RKO (cell line): ENCODE measurements at regions not wholly inside any gene's neighbourhood (a gene's known extent, or its start where the extent isn't known, plus 50 kb on each side); places are given as distances from the start of the nearest gene placed in this dataset.

Source experiments
- DNase-seq: peaks from one replicate; pipeline ENCODE4 v3.0.0-alpha.2; 2016; ENCODE audit warnings: low spot score

DNA sequence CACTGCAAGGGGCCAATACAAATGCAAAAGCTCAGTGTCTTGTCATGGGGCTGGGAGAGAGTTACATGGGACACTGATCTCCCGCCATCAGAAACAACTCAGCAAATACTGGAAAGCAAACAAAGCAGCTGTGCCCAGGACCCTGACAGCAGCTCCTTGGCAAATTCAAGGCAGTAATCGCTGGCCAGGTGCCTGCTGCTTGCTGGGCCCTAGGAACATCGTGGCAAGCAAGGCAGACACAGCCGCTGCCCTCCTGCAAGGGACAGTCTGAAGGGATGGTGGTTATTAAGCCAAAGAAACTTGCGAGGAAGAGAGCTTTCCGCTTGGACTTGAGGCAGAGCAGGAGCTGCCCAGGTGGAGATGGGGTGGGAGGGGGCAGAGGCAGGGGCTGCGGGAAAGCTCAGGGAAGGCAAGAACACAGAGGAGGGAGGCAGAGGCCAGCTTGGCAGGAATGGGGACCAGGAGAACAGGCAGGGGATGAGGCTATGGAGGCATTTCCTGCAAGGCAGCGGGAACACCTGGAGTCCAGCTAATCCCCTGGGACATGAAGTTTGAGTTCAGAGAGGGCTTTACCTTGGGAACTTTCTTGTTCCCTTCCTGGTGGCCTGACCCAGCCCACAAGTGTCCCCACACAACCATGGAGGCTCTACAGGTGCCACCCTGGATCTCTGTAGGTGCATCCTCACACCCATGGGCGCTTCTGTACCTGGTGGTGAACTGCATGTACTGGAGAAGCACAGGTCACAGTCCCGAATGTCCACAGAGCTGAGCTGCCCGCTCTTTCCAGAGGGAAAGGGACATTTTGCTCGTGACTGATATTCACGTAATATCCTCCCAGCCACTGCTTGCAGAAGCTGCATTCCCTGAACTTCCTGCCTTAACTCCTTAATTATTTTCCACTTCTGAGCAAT is 78.7 kb upstream of the ATP2B2 start:
- no peak for DNase-seq

DNA sequence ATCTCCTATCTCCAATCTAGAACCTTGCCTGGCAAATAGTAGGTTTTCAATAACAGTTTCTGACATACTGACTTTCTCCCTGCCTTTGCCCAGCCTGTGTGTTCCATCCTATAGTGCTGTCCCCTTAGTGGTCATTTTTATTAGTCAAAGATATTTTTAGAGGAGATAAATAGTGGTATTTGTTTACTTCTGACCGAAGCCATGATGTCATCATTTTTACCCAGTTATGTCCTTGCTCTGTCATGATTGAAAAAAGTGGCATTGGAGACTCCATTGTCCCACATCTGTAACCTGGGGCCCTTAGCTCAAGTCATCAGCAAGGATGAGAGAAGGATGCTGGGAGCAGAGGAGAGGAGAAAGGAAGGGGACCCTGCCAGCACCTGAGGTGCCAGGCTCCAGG is 80.6 kb upstream of the ATP2B2 start:
- DNase-seq = no peak

DNA sequence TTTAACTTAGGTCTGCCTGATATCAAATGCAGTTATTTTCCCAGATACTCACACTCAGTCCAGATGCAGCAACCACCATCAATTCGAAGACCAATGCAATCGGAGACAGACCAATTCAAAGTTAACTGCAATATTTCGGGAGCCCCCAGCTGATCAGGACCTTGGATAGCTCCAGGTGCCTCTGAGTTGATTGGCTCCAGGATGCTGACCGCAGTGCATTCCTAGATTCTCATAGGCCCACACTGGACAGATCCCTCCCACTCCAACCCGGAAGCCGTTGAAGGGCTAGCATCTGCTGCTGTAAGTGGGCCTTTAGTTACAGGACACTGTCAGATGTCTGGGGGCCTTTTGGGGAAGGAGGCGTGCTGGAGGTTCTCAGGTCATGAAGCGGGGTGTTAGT is 89.5 kb upstream of the ATP2B2 start:
- peak; percentile 86 for DNase-seq

DNA sequence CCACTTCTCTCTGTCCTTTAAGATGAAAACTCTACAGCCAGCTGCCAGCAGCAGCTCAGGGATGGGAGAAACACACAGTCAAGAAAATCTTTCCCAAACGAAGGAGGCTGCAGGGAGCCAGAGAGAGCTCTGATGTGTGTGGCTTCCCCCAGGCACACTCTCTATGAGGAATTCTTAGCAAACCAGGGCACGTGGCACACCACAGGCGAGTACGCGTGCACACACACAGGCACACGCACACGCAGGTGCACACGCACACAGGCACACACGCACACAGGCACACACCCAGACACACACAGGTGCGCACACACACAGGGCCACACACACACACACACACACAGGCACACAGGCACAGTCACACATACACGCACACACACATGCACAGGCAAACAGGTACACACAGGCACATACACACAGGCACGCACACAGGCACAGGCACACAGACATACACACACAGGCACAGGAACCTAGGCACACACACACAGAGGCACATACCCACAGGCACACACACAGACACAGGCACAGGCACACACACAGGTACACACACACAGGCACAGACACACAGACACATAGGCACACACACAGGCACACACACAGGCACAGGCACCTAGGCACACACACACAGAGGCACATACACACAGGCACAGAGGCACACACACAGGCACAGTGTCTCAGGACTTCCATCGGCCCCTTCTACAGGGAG is 91.5 kb upstream of the ATP2B2 start:
- DNase-seq = no peak

DNA sequence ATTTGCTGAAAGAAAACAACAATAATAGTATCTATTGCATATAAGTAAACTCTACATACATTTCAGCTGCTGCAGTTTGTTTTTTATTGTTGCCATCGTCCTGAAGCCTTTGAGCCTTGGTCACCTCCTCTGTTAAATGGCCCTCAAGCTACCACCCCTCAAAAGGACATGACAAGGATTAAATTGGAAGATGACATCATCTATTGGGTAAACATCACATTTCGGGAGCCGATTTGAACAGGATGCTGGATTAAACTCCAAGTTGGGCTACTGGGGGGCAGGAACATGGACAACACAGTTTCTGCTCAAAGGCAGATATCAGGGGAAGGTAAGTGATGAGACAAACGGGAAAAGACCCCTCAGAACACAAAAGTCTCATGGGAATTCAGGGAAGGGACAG is 92.3 kb upstream of the ATP2B2 start:
- DNase-seq = no peak

DNA sequence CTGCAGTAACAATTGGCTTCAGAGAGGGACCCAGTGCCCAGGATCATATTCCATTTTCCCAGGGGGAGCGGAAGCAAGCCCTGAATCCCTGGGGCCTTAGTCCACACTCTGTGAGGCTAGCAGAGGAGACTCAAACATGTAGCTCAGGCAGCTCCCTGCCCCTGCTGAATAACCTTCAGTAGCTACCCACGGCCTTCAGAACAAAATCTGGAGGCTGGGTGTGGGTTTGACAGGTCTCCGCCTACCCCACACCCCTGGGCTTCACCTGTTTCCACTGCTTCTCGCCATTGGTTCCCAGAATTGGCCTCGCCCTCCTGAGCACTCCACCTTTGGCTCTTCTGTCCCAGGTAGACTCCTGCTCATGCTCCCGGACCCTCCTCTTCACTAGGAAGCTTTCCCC is 93.6 kb upstream of the ATP2B2 start:
- no peak for DNase-seq

DNA sequence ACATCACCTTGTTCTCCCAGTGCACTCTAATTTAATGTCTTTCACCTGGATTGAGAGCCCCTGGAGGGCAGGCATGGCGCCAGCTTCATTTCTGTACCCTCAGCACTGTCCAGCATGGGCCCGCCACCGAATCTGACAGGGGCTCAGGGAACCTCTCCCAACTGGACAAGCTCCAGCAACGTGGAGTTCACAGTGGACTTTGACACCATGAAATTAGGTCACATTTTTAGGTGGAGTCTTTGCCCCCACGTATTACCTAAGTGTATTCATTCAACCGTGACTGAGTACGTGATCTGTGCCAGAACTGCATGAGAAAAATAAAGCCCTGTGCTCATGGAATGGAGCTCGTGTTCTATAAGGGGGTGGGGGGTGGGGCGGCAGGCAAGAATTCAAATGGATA is 94.1 kb upstream of the ATP2B2 start:
- DNase-seq = no peak

DNA sequence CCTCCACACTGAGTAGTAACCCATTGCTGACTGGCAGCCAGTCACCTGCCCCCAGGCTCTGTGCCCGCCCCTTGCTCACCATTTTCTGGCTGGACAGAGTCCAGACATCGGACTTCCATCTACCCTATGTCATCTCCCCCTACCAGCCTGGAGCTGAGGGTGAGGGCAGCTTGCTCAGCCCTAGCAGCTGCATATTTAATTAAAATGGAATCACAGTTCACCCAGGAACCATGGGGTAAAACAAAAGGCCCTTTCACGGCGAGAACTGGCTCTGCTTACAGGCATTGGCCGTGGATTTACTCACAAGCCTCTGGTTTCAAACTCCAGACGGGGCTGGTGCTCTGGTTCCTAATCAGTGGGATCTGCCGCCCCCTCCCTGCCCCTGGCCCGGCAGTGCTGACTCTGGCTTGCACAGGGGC is 94.9 kb upstream of the ATP2B2 start:
- no peak for DNase-seq

DNA sequence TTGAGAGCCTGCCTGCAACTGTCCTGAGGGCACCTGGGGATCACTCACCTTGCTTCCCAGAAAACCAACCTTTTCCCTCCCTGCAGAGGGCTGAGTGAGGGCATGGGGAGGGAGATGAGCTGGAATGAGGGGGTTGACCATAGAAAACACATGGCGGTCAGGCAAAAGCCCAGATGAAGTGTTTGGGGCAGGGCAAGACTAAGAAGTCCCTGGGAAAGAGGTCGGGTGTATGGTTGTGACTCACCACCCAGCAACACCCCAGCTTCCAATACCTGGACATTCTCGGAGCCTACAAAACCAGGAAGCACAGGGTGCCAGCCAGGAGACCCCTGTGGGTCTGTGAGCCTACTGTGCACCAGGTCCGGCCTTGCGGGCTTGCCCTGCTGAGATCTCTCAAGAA is 95.3 kb upstream of the ATP2B2 start:
- DNase-seq = no peak

DNA sequence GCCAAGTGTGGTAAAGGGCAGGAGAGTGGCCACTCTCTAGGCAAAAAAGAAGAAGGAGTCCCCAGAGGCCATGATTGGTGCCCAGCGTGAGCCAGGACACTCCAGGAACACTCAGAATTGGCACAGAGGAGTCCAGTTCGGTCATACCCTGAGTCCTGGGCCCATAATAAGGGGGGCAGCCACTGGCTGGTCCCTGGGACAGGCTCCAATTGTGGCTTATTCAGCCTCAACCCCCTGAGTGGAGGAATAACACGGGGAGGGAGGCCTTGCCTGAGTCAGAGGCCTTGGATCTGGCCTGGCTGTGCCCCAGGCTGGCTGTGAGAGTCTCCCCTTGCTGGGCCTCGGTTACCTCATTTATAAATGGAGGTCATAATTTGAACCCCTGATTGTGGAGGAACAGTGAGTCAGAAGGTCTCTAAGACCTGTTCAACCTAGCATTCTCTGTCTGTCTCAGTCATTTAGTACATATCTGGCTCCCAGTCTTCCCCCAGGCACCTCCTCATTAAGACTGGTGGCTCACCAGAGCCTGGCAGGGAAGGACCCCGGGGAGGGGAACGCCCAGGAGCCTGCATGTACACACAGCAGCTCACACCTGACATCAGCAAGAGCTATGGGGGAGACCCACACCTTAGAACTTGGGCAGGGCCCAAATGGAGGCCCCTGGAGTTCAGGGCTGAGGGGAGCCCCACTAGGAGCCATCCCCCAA is 95.9 kb upstream of the ATP2B2 start:
- no peak for DNase-seq

DNA sequence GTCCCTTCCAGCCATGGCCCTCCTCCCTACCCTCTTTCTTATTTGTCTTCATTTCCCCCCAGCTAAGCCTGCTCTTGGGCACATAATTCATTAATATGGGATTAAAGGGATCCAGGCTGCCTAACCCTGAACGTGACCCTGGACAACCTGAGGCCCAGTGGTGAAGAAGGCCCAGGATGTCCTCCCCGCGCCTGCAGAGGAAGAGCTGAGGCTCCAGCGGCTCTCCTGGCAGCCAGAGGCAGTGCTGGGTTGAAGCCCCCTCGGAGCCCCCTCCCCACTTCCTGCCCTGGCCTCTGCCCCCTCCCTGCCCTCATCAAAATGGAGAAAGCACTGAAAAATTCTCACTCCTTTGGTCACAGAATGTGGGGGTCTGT is 96.5 kb upstream of the ATP2B2 start:
- DNase-seq = no peak

DNA sequence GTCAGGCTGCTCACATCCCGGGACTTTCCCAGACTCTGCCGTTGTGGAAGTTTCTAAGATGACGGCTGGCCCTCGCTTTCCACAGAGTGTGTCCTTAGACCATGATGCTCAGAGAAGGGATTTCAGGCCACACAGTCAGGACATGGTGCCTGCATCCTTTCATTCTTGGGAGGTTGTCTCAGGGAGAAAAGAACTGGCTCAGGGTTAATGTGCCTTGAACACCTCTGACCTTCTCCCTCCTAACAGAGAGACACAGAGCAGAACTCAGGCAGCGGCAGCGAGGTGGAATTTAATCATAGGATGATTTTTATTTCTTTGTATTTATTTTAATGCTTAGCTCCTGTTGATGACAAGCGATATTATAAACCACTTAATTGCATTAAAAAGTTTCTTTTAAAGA is 96.9 kb upstream of the ATP2B2 start:
- DNase-seq = no peak

DNA sequence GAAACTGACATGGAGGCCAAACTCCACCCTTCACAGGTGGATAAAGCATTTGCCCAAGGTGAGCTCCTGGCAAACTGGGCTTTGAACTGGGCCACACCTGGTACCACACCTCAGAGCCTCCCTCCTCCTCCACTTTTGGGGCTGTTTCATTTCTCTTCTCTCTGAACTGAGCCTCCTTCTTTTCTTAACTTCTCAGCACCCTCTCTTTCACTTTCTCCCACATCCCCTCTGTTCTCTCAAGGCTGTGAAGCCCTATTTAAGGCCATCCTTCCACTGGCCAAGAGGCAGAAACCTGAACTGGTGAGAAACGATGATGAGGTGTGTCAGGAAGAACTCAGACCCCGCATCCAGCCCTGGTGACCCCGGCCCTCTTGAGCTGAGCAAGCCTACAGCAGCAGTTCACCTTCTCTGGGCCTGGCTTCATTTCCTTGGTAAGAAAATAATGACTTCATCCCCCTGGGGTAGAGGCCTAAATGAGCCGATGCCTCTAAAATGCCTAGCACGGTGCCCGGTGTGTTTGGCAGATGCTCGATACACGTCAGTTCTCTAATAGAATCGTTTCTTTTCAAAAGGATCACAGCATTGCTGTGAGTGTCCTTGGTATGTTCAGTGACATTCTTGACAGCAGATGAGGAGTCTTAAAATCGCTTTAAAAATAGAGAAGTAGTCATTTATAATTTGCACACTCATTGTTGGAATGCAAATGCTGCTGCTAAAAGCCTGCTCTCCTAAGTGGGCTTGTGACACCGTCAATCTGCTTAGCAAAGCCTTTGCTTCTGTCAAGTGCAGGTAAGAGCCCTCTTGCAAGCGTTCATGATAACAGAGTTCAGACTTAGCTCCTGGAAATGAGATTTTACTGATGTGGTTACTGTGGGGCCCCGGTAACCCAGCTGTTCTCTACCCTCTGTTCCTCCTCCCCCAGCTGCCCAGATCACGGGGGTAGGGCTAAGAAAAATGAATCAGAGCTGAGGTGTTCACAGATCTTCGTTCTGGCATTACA is 97.7 kb upstream of the ATP2B2 start:
- DNase-seq = no peak

DNA sequence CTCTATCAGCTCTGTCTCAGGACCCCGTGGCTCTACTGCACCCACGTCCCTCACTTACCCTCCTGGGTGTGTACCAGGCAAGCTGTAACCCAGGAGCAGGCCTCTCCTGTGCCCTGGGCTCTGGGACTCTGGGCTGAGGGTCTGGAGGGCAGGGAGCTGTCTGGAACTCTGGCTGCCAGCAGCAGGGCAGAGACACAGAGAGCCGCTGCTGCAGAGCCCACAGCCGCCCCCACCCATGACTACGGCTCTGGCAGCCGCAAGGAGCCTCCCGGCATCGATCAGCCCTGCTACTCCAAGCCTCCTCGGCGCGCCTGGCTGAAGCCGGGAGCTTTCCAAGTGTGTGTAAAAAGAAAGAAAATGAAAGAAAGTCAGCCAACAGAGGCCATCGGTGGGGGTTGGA is 103.7 kb upstream of the ATP2B2 start:
- no peak for DNase-seq

DNA sequence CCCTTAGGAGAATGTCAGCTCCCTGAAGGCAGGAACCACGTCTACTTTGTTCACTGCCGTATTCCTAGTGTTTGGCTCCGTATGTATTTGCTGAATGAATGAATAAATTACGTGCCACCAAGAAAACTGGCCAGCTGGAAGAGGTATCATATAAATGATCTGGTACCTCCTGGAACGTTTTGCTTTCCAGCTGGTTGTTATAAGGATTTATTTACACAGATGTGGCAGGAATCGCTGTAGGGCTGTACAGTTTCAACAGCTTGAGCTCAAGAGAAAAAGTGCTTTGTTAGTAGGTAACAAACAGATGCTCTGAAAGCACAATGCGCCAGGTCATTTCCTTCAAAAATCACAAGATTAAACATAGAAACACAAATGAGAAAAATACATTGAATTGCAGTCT is 108.8 kb upstream of the ATP2B2 start:
- DNase-seq = no peak

DNA sequence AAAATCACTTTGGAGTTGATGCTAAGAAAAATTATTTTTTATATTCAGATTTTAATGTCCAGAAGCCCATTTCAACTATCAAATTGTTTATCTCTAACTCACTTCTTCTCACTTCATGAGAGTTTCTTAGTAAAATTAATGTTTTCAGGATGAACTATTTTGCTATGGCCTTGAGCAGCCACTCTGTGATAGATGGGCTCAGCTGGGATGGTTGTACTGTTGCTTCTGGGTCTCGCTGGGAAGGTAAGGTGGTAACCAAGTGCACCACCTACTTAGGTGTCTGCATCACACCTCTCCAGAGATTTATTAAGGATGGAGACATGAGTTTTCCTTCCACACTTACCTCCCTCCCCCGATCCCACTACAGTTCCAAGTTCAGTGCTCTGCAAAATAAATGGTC is 110.3 kb upstream of the ATP2B2 start:
- DNase-seq = no peak

DNA sequence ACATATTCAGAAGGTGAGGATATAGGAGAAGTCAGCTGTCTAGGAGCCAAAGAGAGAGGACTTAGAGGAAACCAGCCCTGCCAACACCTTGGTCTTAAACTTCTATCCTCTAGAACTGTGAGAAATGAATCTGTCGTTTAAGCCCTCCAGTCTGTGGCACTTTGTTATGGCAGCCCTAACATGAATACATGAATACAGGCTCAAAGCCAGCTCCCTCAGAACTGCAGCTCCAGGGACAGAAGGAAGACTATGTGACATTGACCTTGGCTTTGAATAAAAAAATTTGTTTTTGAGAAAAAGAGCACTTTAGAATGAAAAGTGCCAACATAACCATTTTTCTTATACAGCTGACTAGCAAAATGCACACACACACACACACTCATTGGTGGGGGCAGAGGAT is 110.9 kb upstream of the ATP2B2 start:
- no peak for DNase-seq

DNA sequence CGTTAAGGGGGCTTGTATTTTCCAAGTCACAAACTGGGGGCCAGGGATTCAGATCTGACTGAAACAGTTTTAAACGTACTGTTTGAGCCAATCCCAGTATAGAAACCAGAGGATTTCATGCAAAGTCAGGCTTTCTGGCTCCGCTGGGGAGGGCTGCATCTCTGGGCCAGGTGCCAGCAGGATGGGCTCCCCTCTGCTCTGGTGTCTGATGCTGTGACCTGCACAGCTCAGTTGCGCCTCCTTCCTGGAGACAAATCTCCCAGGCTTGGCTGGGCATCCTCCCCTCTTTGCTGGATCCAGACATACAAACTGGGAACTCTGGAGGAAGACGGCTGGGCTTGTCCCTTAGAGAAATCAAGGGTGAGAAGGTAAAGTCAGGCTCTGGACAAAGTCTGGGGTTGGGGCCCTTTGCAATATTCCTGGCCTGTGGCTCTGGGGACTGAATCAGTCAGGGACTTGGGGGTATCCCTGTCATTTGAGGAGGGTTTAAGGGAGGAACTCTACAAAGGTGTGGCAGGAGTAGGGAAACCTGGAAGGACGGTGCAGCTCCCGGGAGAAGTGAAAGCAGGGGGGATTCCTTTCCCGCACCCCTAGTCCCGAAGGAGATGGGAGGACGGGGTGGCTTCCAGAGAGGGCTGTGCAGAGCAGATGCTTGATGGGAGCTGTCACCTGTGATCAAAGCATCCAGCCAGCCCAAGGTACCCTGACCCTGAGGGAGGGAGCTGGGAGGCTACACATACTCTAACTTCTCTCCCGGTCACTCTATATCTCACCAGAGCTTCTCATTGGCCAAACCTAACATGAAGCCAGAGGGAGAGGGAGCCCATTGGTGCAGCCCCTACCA is 114.8 kb upstream of the ATP2B2 start:
- no peak for DNase-seq

DNA sequence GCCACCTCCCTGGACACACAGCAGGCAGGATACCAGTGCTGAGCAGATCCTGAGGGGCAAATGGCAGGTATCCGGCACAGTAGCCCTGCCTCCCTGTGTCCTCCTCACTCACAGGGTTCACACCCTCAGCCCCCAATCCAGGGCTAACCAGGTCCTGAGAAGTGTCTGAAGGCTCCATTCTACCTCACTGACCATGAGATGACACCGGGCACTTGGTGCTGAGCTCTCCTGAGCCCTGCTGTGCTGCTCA is 115.4 kb upstream of the ATP2B2 start:
- DNase-seq = no peak

DNA sequence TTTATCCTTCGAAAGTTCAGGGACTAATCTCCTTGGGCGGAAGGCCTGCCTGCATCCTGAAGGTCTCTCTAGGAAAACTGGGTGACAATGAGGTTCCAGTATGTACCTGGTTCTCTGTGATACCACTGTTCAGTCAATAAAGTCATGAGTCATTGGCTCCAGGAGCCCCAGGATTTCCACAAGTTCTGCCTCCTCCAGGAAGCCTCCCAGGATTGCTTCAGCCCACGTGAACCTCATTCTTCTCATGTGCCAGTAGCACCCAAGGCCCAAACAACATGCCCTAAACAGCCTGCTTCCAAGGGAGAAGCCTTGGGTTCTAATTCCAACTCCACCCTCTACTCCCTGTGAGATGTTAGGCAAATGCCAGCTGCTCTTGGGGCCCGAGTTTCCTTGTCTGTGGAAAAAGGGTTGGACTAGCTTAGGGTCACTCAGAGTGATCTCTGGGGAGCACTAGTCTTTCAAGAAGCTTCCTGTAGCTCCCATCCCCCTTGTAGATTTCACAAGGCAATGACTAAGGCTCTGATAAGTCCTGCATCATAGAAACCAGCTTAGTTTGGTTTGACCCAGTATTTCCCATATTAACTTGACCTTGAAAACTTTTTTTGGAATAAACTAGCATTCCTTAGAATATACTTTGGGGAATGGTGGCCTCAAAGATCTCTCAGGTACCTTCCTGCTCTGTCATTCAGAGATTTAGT is 118.3 kb upstream of the ATP2B2 start:
- no peak for DNase-seq

DNA sequence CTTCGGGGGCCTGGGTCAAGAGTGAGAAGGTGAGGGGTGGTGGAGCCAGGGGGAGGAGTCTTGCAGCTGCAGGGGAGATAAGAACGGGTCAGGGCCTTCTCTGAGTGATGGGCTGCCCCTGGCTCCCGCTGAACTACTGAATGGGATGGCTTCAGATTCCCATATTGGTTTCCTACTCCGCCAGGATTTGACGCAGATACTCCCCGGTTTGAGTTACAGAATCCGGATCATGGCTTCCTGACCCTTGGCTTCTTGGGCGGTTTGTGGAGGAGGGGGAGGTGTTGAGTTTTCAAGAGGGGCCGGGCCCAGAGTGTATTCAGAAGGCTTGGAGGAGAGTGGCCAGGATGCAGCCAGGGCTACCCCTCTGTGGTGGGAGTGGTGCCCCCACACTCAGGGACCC is 119.9 kb upstream of the ATP2B2 start:
- DNase-seq = no peak
